ENCODE measurements at regions not wholly inside any gene's neighbourhood (a gene's known extent, or its start where the extent isn't known, plus 50 kb on each side); places are given as distances from the start of the nearest gene placed in this dataset.
"Not testable (repeated sequence)": the region's sequence is repeated elsewhere in the genome, so short reads cannot be mapped to it uniquely, and the experiment has no call there.

DNA sequence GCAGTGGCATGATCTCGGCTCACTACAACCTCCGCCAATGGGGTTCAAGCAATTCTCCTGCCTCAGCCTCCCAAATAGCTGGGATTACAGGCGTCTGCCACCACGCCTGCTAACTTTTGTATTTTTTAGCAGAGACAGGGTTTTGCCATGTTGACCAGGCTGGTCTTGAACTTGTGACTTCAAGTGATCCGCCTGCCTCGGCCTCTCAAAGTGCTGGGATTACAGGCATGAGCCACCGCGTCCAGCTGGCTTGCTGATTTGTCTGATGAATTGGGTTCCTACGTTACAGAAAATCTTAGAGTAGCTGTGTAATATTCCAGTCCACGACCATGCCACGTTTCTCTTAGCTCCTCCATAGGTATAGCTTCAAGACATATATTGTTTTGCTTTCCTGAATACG is 102.6 kb upstream of the OTOS start:
- not testable (repeated sequence) for DNase-seq

DNA sequence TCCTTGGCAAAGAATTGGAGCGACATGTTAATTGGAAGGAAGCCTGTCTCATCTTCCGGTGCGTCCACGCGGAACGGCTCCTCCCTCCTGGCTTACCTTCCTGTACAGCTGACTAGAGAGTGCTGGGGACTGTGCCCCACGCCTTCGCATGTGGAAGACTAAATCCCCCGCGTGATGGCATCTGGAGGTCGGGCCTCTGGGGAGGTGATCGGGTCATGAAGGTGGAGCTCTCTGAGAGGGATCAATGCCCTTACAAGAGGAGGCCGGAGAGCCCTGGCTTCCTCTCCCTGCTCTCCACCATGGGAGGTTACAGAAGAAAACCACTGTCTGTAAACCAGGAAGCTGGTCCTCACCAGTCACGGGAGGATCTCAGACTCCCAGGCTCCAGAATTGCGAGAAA is 104.1 kb upstream of the OTOS start:
- DNase-seq = no peak

DNA sequence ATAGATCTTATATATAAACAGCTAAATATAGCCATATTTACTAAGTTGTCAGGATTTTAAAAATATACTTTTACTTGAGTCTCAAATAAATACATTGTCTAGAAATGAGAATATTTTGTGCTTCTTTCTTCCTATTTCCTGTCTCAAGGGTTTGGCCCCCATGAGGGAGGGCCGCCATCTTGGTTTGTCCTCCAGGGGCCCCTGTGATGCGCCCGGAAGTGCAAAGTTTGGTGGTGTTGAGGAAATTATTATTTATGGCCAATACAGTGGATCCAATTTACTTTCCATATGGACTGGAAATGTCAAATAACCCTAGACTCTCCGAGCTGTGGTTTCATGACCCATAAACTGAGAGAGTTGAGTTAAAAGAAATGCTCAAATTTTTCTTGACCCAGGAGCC is 104.7 kb upstream of the OTOS start:
- DNase-seq = no peak

DNA sequence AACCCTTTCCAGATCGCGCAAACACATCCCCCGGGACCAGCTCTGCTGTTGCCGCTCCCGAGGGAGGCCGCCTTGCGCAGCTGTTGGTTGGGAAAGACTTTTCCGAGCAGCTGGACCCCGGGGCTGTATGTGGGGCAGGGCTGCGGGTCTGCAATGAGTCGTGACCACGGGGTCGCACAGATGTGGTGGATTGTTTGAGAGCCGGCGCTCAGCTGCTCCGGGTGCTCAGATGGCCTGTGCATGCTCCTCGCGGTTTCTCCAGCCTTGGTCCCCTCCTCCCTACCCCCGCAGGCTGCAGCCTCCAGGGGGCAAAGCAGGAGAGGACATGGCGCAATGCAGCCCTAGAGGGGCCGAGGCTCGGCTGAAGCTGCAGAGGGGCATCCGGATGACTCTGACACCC is 105.2 kb upstream of the OTOS start:
- DNase-seq = no peak

DNA sequence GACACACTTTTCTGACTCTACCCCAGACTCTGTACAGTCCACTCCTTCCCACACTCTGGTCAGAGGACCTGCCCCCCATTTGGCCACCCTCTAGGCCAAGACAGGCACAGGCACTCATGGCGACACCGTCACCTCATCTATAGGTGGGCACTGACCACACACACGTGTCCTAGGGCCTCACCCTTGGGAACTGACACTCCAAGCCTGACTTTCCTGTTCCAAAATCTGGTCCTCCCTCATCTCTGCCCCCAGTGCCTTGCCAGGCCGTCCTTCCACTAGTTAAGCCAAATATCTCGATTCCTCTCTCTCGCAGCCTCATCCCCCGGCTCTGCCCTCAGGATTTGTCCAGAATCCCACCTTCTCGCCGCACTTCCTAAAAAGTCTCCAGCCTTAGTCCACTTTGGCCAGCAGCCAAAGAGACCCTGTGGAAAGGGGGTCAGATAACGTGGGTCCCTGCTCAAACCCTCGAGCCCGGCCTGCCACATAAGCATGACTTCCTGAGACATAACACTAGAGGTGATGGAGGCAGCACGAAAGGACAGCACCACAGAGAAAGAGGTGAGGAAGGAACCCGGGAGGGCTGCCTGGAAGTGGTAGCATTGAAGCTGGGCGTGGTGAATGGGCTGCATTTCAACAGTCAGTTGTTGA is 105.8 kb upstream of the OTOS start:
- no peak for DNase-seq

DNA sequence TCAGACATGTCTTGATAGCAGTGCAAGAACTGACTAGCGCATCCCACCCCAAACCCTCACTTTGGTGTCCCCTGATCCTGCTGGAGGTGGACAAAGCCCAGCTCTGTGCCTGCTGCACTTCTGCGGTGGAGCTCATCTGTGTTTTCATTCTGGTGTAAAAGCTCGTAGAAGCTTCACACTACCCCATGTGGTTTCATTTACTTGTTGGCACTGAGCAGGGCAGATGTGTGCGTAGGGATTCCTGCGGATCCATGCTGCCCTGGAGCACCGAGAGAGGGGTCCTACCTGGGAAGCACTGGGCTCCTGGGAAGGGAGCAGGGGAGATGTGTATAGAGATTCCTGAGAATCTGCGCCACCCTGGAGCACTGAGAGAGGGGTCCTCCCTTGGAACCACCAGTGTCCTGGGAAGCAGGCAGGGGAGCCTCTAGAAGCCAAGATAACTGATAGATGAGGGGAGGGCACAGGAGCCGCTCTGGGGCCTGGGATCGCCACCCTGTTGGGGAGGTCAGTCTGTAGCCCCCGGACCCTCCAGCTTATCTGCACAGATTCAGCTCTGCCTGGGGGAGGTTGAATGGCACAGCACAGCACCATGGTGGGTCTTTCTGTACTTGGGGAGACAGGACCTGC is 106.9 kb upstream of the OTOS start:
- no peak for DNase-seq

DNA sequence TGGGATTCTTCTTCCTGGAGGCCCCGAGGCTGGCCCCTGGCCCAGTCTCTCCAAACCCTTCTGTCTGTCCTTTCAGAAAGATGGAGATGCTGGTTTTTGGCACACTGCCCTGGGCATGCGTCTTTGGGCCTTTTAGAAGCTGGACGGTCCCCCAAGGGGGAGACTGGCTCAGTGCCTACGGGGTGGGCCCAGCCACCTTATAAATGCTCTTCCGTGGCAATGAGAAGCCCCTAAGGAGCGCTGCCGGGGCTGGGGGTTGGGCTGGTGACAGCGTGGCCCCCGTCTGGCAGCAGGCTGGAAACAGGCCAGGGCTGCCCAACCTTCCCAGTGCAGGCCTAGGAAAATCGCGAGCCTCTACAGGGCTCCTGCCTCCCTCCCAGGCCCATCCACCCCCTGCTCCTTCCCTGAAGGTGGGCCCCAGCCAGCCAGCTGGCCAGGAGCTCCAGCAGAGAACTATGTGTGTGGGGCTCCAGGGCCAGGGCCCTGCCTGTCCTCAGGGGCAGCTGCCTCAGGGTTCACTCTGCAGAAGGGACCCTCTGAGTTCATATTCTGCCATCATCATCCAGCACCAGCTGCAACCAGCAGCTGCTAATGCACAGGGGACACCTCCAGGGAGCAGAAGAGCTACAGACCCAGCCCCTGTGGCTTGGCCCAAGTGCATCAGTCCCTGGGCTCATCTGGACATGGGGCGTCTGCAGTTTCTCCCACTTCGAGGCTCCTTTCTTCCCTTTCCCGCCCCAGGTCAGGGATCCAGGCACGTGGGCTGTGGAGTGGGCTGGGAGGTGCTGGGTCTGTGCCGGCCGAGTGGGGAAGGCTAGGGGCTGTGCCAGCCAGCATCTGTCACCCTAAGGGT is 107.6 kb upstream of the OTOS start:
- DNase-seq = no peak

DNA sequence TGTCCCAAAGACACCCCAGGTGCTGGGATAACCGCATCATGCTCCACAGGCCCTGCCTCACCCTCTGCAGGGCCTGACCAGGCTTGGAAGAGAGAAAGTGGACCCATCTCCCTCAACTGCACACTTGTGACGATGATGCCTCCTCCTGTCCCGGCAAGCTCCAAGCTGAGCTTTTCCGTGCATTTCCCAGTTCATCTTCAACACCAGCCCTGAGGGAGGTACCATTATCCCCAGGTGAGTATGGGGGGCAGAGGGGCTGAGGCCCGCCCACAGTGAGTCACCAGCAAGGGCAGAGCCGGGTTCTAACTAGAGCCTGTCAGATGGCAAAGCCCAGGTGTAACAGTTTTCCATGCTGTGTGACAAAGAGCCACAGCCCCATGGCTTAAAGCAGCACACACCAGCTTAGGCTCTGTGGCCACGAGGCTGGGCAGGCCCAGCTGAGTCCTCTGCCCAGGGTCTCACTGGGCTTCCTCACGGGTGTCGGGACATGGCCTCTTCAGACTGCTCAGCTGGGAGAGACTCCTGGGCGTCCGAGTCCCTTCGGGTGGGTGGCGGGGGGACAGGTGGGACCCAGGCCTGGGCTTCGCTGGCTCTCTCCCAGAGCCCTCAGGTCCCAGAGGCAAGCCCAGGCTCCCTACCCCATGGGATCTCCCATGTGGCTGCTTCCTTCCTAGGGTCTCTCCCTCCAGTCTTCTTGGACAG is 108.4 kb upstream of the OTOS start:
- DNase-seq = no peak

DNA sequence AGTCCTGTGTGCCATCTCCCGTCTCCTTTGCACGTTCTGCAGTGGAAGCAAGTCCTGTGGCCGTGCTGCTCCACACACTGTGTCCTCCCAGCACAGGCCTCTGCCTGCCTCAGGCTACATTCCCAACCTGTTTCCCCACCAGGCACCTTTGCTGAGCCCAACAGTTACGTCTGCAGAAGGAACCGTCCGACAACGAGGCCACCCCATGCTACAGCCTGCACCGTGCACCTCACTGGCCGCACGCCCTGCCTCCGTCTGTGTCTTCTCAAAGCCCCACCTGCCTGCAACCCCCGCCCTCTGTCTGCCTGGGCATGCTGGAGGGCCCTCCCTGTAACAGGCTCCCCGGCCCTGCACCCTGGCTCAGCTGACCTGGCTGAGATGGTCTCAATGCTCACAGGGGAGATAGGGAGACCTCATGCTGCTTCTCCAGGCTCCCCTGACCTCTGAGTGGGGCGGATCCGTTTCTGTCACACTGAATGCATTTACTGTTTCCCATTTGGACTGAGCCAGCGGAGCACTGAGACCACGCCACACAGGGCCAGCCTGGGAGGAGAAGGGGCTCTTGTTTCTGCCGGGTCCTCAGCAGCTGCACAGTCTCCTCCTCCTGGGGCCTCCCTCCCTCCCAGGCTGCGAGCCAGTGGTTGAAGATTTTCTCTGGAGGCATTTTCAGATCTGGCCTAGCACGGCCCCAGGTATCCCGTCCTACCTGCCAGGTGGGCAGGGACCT is 109.1 kb upstream of the OTOS start:
- DNase-seq = no peak

DNA sequence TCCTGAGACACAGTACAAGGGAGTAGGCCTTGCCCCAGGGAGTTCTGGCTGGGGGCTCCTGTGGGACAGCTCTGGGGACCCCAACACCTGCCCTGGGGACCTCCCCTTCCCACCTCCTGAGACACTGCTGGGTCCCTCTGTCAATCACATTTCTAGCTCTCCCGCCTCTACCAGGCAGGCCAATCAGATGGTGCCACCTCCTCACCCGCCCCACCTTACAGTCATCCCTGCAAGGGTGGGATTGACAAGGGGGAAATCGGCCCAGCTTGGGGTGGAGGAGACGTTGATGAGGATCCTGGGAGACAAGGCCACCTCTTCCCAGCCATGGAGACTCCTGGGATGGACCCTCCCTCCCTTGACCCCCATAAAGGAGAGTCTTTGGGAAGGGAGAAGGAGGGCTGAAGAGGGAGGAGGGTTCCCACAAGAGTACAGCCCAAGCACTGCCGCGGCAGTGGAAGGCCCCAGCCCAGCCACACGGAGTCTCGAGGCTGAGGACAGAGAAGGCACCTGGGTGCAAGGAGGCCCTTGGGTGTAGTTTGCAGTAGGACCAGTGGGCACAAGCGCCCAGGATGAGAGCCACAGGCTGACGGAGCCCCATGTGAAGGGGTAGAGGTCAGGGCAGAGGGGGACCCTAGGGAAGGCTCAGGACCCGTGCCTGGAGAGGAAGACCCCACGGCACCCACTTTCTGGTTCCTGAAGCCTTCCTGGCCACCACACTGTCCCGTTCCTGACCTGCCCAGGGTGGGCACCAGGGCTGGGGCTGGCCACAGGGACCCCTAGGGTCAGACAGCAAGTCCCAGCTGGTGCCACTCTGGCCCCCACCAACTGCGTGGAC is 109.9 kb upstream of the OTOS start:
- no peak for DNase-seq

DNA sequence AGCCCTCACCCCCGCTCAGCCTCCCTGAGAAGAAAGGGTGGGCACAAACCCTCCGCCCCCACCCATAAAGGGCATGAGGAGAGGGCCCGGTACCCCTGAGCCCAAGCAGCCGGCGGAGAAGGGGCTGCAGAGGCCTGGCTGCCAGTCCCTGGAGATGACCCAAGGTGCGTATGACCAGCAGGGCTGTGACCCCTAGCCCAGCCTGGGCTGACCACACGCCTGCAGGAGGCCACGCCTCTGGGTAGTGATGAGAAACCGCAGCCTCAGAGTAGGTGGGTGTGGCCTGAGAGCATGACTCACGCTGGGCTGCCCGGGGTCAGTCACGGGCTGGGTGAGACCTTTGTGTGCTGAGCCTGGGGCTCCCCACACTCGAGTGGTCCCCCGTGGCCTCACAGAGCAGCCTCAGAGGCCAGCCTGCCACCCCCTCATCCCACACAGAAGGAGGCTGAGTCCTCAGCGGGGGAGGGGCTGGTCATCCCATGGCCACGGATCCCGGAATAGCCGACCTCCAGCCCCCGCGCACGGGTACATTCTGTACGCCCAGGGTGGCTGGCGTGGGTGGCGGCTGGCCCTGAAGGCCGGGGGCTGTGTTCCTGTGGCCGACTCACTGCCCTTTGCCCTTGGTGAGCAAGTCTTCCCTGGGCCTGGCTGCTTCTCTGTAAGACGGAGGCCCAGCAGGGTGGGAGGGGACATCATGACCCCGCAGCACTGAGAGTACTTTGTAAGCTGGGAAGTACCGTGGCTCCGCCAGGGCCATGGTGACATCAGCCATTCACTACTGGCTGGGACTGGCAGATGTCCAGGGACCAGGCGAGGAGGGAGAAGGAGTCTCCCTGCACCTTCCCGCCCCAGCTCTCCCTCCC is 110.8 kb upstream of the OTOS start:
- DNase-seq = peak; percentile 31

DNA sequence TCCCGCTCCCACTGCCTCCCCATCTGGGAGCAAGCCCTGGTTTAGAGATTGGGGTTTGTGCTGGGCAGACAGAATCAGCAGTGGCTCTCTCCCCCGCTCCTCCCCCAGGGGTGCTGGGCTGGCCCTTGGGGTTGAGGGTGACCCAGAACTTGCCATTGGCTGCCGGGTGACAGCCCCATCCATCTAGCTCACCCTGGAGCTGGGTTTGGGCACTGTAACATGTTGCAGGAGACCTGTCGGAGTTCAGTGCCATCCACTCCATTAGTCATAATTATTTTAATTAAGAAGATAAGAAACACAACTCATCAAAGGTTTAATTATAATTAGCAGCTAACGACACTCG is 111.4 kb upstream of the OTOS start:
- no peak for DNase-seq

DNA sequence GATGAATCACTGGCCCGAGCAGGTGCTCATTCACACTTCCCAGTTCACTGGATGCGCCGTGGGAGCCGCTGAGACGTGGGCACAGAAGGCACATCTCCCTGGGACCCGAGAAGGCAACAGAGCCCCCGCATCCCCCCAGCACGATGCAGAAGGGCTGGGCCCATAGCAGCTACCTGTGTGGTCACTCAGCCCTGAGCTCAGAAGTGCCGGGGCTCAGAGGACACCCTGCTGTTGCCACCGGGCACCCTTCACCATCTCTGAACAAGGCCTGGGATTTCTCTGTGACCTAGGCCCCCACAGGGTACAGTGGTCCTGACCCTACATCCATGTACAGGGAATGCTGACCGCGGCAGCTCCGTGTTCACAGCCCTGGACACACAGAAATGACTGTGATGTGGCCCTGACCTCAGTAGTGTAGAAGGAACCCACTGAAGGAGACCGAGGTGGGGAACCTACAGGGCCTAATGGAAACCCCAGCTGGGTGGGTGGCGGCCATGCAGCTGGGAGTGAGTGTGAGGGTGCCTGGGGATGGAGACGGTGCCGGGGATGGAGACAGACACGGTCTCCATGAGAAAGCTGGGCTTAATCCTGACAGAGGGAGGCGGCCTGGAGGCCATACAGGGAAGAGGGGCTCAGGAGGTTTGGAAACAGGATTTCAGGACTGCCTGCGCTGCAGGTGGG is 111.9 kb upstream of the OTOS start:
- no peak for DNase-seq

DNA sequence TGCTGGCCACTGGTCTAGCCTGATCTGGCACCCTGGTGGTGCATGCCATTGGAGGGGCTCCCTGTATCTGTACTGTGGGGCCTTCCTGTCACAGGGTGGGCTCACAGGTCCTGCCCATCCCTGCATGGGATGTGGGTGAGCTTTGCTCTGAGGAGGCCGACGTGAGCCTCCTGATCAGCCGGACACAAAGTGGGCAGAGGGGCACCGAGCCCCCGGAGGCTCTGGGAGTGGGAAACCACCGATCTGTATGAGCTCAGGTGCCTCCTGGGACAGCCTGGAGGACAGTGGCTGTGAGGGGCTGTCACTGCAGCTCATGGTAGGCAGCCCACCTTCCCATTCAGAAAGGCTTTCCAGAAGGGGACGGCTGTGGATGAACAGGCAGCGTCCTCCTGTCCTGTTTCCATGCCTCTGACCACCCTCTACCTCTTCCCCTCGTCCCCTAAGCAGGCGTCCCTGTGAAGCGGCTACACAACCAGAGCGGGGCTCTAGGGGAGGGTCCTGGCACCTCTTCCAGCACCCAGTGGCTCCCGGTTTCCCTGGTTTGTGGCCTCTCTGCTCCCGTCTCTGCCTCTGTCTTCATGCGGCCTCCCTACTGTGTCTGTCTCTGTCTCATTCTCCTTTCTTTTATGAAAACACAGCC is 112.5 kb upstream of the OTOS start:
- DNase-seq = no peak

DNA sequence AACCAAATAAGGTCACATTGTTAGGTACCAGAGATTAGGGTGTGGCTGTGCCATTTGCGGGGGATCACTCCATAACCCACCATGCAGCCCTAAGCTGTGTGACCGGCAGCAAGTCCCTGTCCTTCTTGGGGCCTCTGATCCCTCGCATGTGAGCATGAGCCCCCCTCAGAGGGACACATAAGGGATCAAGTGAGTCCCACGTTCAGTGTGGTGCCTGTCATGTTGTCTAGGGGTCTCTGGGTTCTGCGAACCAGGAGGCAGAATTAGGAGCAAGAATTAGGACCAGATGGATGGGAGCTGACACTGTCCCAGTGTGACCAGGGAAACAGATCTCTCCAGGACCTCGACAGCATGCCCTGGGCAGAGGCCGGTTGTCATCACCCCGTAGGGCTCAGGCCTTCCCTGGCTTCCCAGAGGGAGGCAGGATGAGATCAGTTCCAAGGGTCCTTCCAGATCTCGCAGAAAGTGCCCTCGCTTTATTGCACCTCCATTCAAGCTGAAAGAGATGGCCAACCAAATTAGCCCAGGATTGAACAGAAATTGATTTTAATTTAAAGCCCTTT is 113.2 kb upstream of the OTOS start:
- no peak for DNase-seq

DNA sequence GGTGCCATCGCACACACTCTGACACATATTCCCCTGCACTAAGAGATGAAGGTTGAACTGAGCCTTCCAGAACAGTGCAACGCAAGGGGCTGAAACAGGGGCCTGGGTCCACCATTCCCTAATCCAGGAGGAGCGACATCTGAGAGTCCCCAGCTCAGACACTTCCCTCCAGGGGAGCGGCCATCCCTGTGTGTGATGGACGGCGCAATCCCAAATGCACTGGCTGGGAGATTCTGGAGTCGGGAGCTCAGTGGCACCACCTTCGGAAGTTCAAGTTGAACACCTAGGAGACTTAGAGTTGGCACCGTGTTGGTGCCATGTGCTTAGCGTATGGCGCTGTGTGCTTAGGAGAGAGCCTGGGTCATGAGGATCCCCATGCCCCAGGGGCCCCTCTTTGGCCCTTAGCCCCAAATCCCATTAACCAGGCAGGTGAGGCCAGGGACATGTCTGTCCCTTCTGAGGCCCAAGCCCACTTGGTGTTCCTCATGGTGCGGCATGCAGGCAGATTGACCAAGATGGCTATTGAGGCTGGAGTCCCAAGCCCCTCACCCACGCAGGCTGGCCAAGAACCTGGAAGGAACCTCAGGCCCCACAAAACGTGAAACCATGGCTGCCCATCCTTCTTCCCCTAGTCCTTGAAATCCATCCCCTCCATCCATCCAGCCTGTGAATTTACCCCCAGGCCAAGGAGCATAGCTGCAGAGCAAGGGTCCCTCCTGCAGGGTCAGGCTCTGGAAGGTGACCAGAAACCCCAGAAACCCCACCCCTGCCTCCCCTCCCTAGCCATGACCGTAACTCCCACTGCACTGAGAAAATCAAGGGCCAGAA is 114.1 kb upstream of the OTOS start:
- no peak for DNase-seq

DNA sequence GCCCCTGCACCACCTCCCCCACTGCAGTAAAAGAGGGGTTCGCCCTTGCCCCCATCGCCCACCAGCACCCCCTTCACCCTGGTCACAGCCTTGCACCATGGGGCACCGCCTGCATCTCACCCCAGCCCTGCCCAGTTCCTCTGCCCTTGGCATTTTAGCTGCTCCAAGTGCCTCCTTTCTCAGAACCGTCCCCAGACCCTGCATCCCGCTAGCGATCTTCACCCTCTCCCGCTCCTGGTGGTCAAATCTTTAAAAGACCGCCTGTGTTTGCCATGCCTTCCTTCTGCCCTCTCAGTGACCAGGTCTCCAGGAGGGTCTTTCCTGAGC is 114.7 kb upstream of the OTOS start:
- DNase-seq = no peak

DNA sequence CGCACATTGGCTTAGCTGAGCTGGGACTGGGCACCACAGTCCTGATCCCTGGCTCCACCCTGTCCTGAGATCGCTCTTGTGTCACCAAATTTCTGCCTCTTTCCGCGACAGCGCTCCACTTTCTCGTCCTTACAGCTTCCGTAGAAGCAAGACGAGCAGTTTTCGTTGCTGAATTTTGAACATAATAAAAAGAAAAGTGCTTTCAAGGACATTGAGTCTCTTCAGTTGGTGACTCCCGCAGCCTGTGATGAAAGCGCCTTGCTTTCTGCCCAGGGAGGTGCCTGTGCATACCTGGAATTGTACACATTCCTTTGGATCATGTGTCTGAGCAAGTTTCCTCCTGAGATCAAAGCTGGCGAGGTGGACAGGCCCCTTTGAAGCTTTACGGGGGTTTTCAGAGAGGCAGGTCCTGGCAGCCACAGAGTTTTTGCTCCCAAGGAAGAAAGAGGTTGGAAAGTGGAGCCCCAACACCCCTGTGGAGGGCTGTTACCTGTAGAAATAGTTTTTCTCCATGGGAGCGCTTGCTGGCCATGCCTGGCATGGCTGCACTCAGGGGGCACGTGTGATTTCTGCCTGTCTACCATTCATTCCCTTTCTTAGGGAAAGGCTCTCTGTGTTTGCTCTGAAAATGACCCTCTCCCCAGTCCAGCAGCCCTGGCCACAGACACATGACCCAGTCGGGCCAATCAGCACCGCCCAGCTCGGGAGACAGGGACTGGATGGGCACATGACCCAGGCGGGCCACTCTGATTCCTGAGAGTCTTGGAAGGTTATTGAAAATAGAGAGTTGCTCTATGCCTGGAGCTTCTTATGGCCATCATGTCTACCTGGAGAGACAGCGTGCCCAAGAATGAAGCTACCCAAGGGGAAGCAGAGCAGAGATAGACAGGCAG is 115.6 kb upstream of the OTOS start:
- DNase-seq = no peak

Data from NCI-H1092 (cell line).